C4-2B (cell line): ENCODE measurements at regions not wholly inside any gene's neighbourhood (a gene's known extent, or its start where the extent isn't known, plus 50 kb on each side); places are given as distances from the start of the nearest gene placed in this dataset.
"Not testable (repeated sequence)": the region's sequence is repeated elsewhere in the genome, so short reads cannot be mapped to it uniquely, and the experiment has no call there.

ENCODE experiments used
- H3K27ac ChIP-seq: fragments of 450-650 bp; 2 replicates; pipeline ENCODE4 v1.5.1; 2017
- CTCF ChIP-seq: fragments of 450-650 bp; conservative IDR thresholded peaks from 2 replicates; pipeline ENCODE4 v1.5.1; 2017; ENCODE audit warnings: mild to moderate bottlenecking
- ZFX ChIP-seq: fragments of 450-650 bp; IDR thresholded peaks from 2 replicates; pipeline ENCODE4 v1.6.1; 2017

GRCh38 chr10:33773253-33773573 lies 438.7 kb upstream of the NRP1 start:
- H3K27ac ChIP-seq, result no peak overlapping the region
- TF ChIP-seq ZFX (no peak), CTCF (no peak)

GRCh38 chr10:33772370-33773252 lies 438.1 kb upstream of the NRP1 start:
- H3K27ac ChIP-seq, result no peak overlapping the region
- TF ChIP-seq CTCF, result no peak
- no peak for TF ChIP-seq ZFX

- not testable (repeated sequence) for H3K27ac ChIP-seq
Measured at GRCh38 chr10:33771856-33772255, 437.4 kb upstream of the NRP1 start.

GRCh38 chr10:33764694-33765185 lies 430.3 kb upstream of the NRP1 start:
- TF ChIP-seq CTCF, result no peak
- no peak for TF ChIP-seq ZFX
- no peak overlapping the region for H3K27ac ChIP-seq

GRCh38 chr10:33760056-33760943 lies 425.8 kb upstream of the NRP1 start:
- H3K27ac ChIP-seq, result no peak overlapping the region
- TF ChIP-seq ZFX (no peak), CTCF (no peak)

GRCh38 chr10:33759191-33759590 lies 424.7 kb upstream of the NRP1 start:
- no peak for TF ChIP-seq CTCF
- no peak for TF ChIP-seq ZFX

GRCh38 chr10:33758299-33758698 lies 423.8 kb upstream of the NRP1 start:
- H3K27ac ChIP-seq, result no peak overlapping the region
- TF ChIP-seq ZFX (no peak), CTCF (no peak)

More at GRCh38 chr10:33759191-33759590, 424.7 kb upstream of the NRP1 start:
- no peak overlapping the region for H3K27ac ChIP-seq
